SK-N-SH (cell line): ENCODE measurements at regions not wholly inside any gene's neighbourhood (a gene's known extent, or its start where the extent isn't known, plus 50 kb on each side); places are given as distances from the start of the nearest gene placed in this dataset.

Source experiments
- CTCF ChIA-PET: fragments of 300-600, 350-600 bp; formaldehyde crosslinking; extraction: SDS; loops from one replicate; lab custom pipeline; 2021; lab: Yijun Ruan, JAX
- POLR2A ChIA-PET: fragments of 350-600 bp; sonication (Branson Sonifier 250); formaldehyde crosslinking; extraction: SDS; loops from one replicate; lab custom pipeline; 2020; ENCODE audit warnings: antibody characterized with exemption, inconsistent platforms; lab: Yijun Ruan, JAX
- DNase-seq: peaks from one replicate; pipeline ENCODE4 v3.0.0; 2012
- H2AFZ ChIP-seq: fragments of 200-600 bp; sonication (generic); 2 replicates; pipeline ENCODE4 v1.8.1; 2016; ENCODE audit warnings: antibody characterized with exemption, mild to moderate bottlenecking, low read depth
- H3F3A ChIP-seq: fragments of 200-600 bp; sonication (generic); replicated peaks from 2 replicates; pipeline ENCODE3; 2016; ENCODE audit warnings: antibody characterized with exemption, mild to moderate bottlenecking; ENCODE audit not compliant: insufficient read depth
- H3K27ac ChIP-seq, 2 experiments: fragments of 200-500 bp in 1 of 2; fragments of 200-600 bp in 1 of 2; sonication (Bioruptor generic) in 1 of 2; sonication (generic), shearing (Covaris generic) in 1 of 2; 2 replicates each; pipeline versions ENCODE4 v1.5.1 to v1.6.1; 2014 to 2016; ENCODE audit warnings: low read depth in 2 of 2, inconsistent platforms in 1 of 2, low read length in 1 of 2, mild to moderate bottlenecking in 1 of 2, mixed read lengths in 1 of 2
- H3K27me3 ChIP-seq: fragments of 200-600 bp; sonication (generic), shearing (Covaris generic); 2 replicates; pipeline ENCODE4 v1.6.1; 2016; ENCODE audit warnings: mixed run types; ENCODE audit not compliant: insufficient read depth
- H3K36me3 ChIP-seq, 2 experiments: fragments of 200-500 bp in 1 of 2; fragments of 200-600 bp in 1 of 2; sonication (Bioruptor generic) in 1 of 2; sonication (generic) in 1 of 2; replicated peaks in 1 of 2; 2 replicates each; pipeline versions ENCODE3 to v1.5.1; 2014 to 2016; ENCODE audit warnings: low read length in 1 of 2, mild to moderate bottlenecking in 1 of 2; ENCODE audit not compliant: insufficient read depth in 2 of 2, control insufficient read depth in 1 of 2
- H3K4me1 ChIP-seq, 2 experiments: fragments of 200-500 bp in 1 of 2; fragments of 200-600 bp in 1 of 2; sonication (Bioruptor generic) in 1 of 2; sonication (generic), shearing (Covaris generic) in 1 of 2; 2 replicates each; pipeline versions ENCODE4 v1.5.1 to v1.6.1; 2014 to 2016; ENCODE audit warnings: low read depth in 1 of 2, low read length in 1 of 2, mixed run types in 1 of 2; ENCODE audit not compliant: insufficient read depth in 2 of 2, control insufficient read depth in 1 of 2
- H3K4me2 ChIP-seq: fragments of 200-600 bp; sonication (generic), shearing (Covaris generic); 2 replicates; pipeline ENCODE4 v1.6.1; 2017; ENCODE audit warnings: mixed run types
- H3K4me3 ChIP-seq, 2 experiments: fragments of 200-500 bp in 1 of 2; fragments of 200-600 bp in 1 of 2; sonication (Bioruptor generic) in 1 of 2; sonication (generic), shearing (Covaris generic) in 1 of 2; 2 replicates each; pipeline versions ENCODE4 v1.5.1 to v1.8.1; 2014 to 2016; ENCODE audit warnings: low read depth in 2 of 2, inconsistent platforms in 1 of 2, low read length in 1 of 2, mild to moderate bottlenecking in 1 of 2, mixed read lengths in 1 of 2, moderate library complexity in 1 of 2
- H3K79me2 ChIP-seq: fragments of 200-600 bp; sonication (generic); 2 replicates; pipeline ENCODE4 v1.8.1; 2017; ENCODE audit warnings: mild to moderate bottlenecking; ENCODE audit not compliant: insufficient read depth
- H3K9ac ChIP-seq: fragments of 200-600 bp; sonication (generic); 2 replicates; pipeline ENCODE4 v1.6.1; 2017; ENCODE audit warnings: mixed run types
- H3K9me2 ChIP-seq: fragments of 200-600 bp; sonication (generic); 2 replicates; pipeline ENCODE4 v1.6.1; 2017; ENCODE audit warnings: mixed run types
- H3K9me3 ChIP-seq: fragments of 200-600 bp; sonication (generic); 2 replicates; pipeline ENCODE4 v1.6.1; 2017; ENCODE audit warnings: mixed run types, mild to moderate bottlenecking, moderate library complexity
- H4K20me1 ChIP-seq: fragments of 200-600 bp; sonication (generic); 2 replicates; pipeline ENCODE4 v1.6.1; 2017; ENCODE audit warnings: mild to moderate bottlenecking, mixed run types; ENCODE audit not compliant: insufficient read depth
- CHD2 ChIP-seq: fragments of 150-350 bp; IDR thresholded peaks from 2 replicates; pipeline ENCODE4 v1.6.1; 2018; ENCODE audit warnings: low read length; ENCODE audit not compliant: partially characterized antibody
- CTCF ChIP-seq: fragments of 200-600 bp; sonication (generic); IDR thresholded peaks from 2 replicates; pipeline ENCODE4 v1.6.1; 2017; ENCODE audit warnings: antibody characterized with exemption, mild to moderate bottlenecking, moderate library complexity
- ELF1 ChIP-seq: IDR thresholded peaks from 2 replicates; pipeline ENCODE4 v1.4.0; 2012
- EZH2phosphoT487 ChIP-seq: fragments of 200-600 bp; sonication (generic); IDR thresholded peaks from 2 replicates; pipeline ENCODE4 v1.6.1; 2017; ENCODE audit warnings: low read depth, mixed run types, mild to moderate bottlenecking, antibody characterized with exemption, moderate library complexity, borderline replicate concordance
- FOSL2 ChIP-seq: IDR thresholded peaks from 2 replicates; pipeline ENCODE4 v1.4.0; 2012; ENCODE audit warnings: low read depth, mild to moderate bottlenecking, moderate library complexity, borderline replicate concordance
- FOXJ3 ChIP-seq: sonication (generic); formaldehyde crosslinking; IDR thresholded peaks from 2 replicates; pipeline ENCODE4 v1.5.1; 2020; ENCODE audit warnings: mild to moderate bottlenecking, missing genetic modification reagents
- FOXM1 ChIP-seq: IDR thresholded peaks from 2 replicates; pipeline ENCODE4 v1.4.0; 2012; ENCODE audit warnings: low read depth, mild to moderate bottlenecking
- IRF3 ChIP-seq: fragments of 150-350 bp; IDR thresholded peaks from 2 replicates; pipeline ENCODE4 v1.6.1; 2016; ENCODE audit warnings: mild to moderate bottlenecking, low read depth, low read length
- JUND ChIP-seq: IDR thresholded peaks from 2 replicates; pipeline ENCODE4 v1.4.0; 2012
- MAX ChIP-seq: IDR thresholded peaks from 2 replicates; pipeline ENCODE4 v1.4.0; 2012; ENCODE audit warnings: low read depth
- MEF2A ChIP-seq: IDR thresholded peaks from 2 replicates; pipeline ENCODE4 v1.4.0; 2012; ENCODE audit warnings: low read depth, borderline replicate concordance
- NFIC ChIP-seq: IDR thresholded peaks from 2 replicates; pipeline ENCODE4 v1.4.0; 2012; ENCODE audit warnings: borderline replicate concordance
- POLR2AphosphoS5 ChIP-seq: IDR thresholded peaks from 2 replicates; pipeline ENCODE4 v1.6.1; 2012; ENCODE audit warnings: low read depth, low read length
- REST ChIP-seq: IDR thresholded peaks from 2 replicates; pipeline ENCODE4 v1.6.1; 2012; ENCODE audit warnings: mild to moderate bottlenecking, low read depth, low read length, moderate library complexity
- RXRA ChIP-seq: IDR thresholded peaks from 2 replicates; pipeline ENCODE4 v1.4.0; 2012; ENCODE audit warnings: low read depth, mild to moderate bottlenecking, borderline replicate concordance
- TAF1 ChIP-seq: IDR thresholded peaks from 2 replicates; pipeline ENCODE4 v1.6.1; 2012; ENCODE audit warnings: low read depth, mild to moderate bottlenecking, low read length, moderate library complexity, borderline replicate concordance
- TCF12 ChIP-seq: IDR thresholded peaks from 2 replicates; pipeline ENCODE4 v1.4.0; 2012
- USF2 ChIP-seq: fragments of 150-350 bp; IDR thresholded peaks from 2 replicates; pipeline ENCODE4 v1.6.1; 2017; ENCODE audit warnings: antibody characterized with exemption, low read length, low read depth, borderline replicate concordance
- YY1 ChIP-seq: IDR thresholded peaks from 2 replicates; pipeline ENCODE4 v1.4.0; 2012; ENCODE audit warnings: low read depth, mild to moderate bottlenecking
- WGBS: methylation state at CpG from one replicate; pipeline ENCODE4 v1.1.6; 2017; ENCODE audit warnings: low lambda C conversion rate; 5-methylcytosine and 5-hydroxymethylcytosine counted together

- 72% methylated on average over 5 of the region's 5 CpGs for WGBS
- no peaks in the 10 kb centered on the region for H3K36me3 ChIP-seq
- no peak overlapping the region for H3K4me3 ChIP-seq
- no peaks in the 10 kb centered on the region for H3K9me3 ChIP-seq
- peak overlapping the region; percentile 59 to 93; a peak in 3 of 4 replicates for H3K27ac ChIP-seq
- peaks cover 27% of the 10 kb centered on the region for H3F3A ChIP-seq
- H4K20me1 ChIP-seq, result no peaks in the 10 kb centered on the region
- no peaks in the 10 kb centered on the region for H3K9me2 ChIP-seq
- DNase-seq, result no peak
- no peaks in the 10 kb centered on the region for H3K79me2 ChIP-seq
- POLR2A ChIA-PET, result no interaction called here
- CTCF ChIA-PET, result interaction anchor here (3.9 to 4.8 kb wide), 2 partner anchors 11 to 227 kb away, joined by 17 to 33 read pairs; no protein-coding TSS in a partner anchor
- H3K27me3 ChIP-seq, result no peaks in the 10 kb centered on the region
- TF ChIP-seq EZH2phosphoT487 (no peak), USF2 (no peak), FOXM1 (no peak), MEF2A (no peak), NFIC (no peak), REST (no peak), RXRA (no peak), IRF3 (no peak), CTCF (no peak), MAX (no peak), TCF12 (no peak), FOXJ3 (CRISPR knock-in tag) (no peak), POLR2AphosphoS5 (no peak), ELF1 (no peak), JUND (no peak), TAF1 (no peak), CHD2 (no peak), FOSL2 (no peak), YY1 (no peak)
- TF ChIP-seq, all 33 proteins: peak for 0
- peak overlapping the region; percentile 39 for H3K4me2 ChIP-seq
- no peak overlapping the region for H2AFZ ChIP-seq
- peaks cover 7 to 34% of the 10 kb centered on the region in 2 experiments for H3K4me1 ChIP-seq
- H3K9ac ChIP-seq, result no peak overlapping the region
Measured at GRCh38 chr18:70423120-70423519, 134.3 kb downstream of the SOCS6 start.
